ENCODE measurements at regions not wholly inside any gene's neighbourhood (a gene's known extent, or its start where the extent isn't known, plus 50 kb on each side); places are given as distances from the start of the nearest gene placed in this dataset.

- no peaks in the 10 kb centered on the region for H3K27me3 Mint-ChIP-seq (ENCODE audit: insufficient read depth, unreplicated experiment)
- no peak overlapping the region for H3K27ac Mint-ChIP-seq (ENCODE audit: low read depth, unreplicated experiment)
- CTCF ChIA-PET, result interaction anchor here (0.5 to 2.2 kb wide), 29 partner anchors 8 to 794 kb away, joined by 3 to 12 read pairs (median 3); partner anchors contain the start of gene ABCA8
- H3K4me3 Mint-ChIP-seq (ENCODE audit: unreplicated experiment), result no peak overlapping the region
- intact Hi-C loops (cut with micrococcal nuclease), result loop anchor here (2.0 kb wide), 1 partner anchor 753 kb away; no protein-coding TSS in a partner anchor
- H3K4me1 Mint-ChIP-seq (ENCODE audit: insufficient read depth, unreplicated experiment), result peaks cover 6% of the 10 kb centered on the region
- BruUV-seq (replicated peaks), result no TSS peak
- POLR2A ChIA-PET, result interaction anchor here (0.5 to 0.7 kb wide), 3 partner anchors 136 to 512 kb away, joined by 3 to 4 read pairs (median 3); no protein-coding TSS in a partner anchor
- no peaks in the 10 kb centered on the region for H3K9me3 Mint-ChIP-seq (ENCODE audit: unreplicated experiment)
- peak; percentile 61 for TF ChIP-seq CTCF (IDR thresholded peaks at IDR 0.05; ENCODE audit: unreplicated experiment)
- DNase-seq (ENCODE audit: unreplicated experiment), result peak; percentile 74
- no peaks in the 10 kb centered on the region for H3K36me3 Mint-ChIP-seq (ENCODE audit: insufficient read depth, unreplicated experiment)
Observed at GRCh38 chr17:68771867-68772515, 170.8 kb upstream of the FAM20A start.

- no peak overlapping the region for H3K27ac Mint-ChIP-seq (ENCODE audit: low read depth, unreplicated experiment)
- intact Hi-C loops (cut with micrococcal nuclease), result no loop called here
- POLR2A ChIA-PET, result no interaction called here
Observed at GRCh38 chr17:68768804-68769203, 167.6 kb upstream of the FAM20A start.

GRCh38 chr17:68766640-68767039 lies 165.5 kb upstream of the FAM20A start:
- no peak overlapping the region for H3K27ac Mint-ChIP-seq (ENCODE audit: low read depth, unreplicated experiment)
- intact Hi-C loops (cut with micrococcal nuclease), result no loop called here
- H3K4me3 Mint-ChIP-seq (ENCODE audit: unreplicated experiment), result no peak overlapping the region

More at GRCh38 chr17:68768804-68769203, 167.6 kb upstream of the FAM20A start:
- TF ChIP-seq CTCF (IDR thresholded peaks at IDR 0.05; ENCODE audit: unreplicated experiment), result no peak
- no peaks in the 10 kb centered on the region for H3K9me3 Mint-ChIP-seq (ENCODE audit: unreplicated experiment)
- H3K4me1 Mint-ChIP-seq (ENCODE audit: insufficient read depth, unreplicated experiment), result peaks cover under 1% of the 10 kb centered on the region
- no peaks in the 10 kb centered on the region for H3K36me3 Mint-ChIP-seq (ENCODE audit: insufficient read depth, unreplicated experiment)
- H3K27me3 Mint-ChIP-seq (ENCODE audit: insufficient read depth, unreplicated experiment), result no peaks in the 10 kb centered on the region
- no TSS peak for BruUV-seq (replicated peaks)
- DNase-seq (ENCODE audit: unreplicated experiment), result no peak
- no peak overlapping the region for H3K4me3 Mint-ChIP-seq (ENCODE audit: unreplicated experiment)
- CTCF ChIA-PET, result interaction anchor here (0.5 kb wide), 1 partner anchor 504 kb away, joined by 3 read pairs; no protein-coding TSS in a partner anchor

More at GRCh38 chr17:68766640-68767039, 165.5 kb upstream of the FAM20A start:
- no peak for DNase-seq (ENCODE audit: unreplicated experiment)
- no peaks in the 10 kb centered on the region for H3K9me3 Mint-ChIP-seq (ENCODE audit: unreplicated experiment)
- no peaks in the 10 kb centered on the region for H3K27me3 Mint-ChIP-seq (ENCODE audit: insufficient read depth, unreplicated experiment)
- BruUV-seq (replicated peaks), result no TSS peak
- TF ChIP-seq CTCF (IDR thresholded peaks at IDR 0.05; ENCODE audit: unreplicated experiment), result no peak
- H3K36me3 Mint-ChIP-seq (ENCODE audit: insufficient read depth, unreplicated experiment), result no peaks in the 10 kb centered on the region
- peaks cover 6% of the 10 kb centered on the region for H3K4me1 Mint-ChIP-seq (ENCODE audit: insufficient read depth, unreplicated experiment)
- CTCF ChIA-PET, result interaction anchor here (0.5 kb wide), 1 partner anchor 301 kb away, joined by 3 read pairs; no protein-coding TSS in a partner anchor
- POLR2A ChIA-PET, result no interaction called here

All from MCF 10A (cell line).